C4-2B (cell line): ENCODE measurements at regions not wholly inside any gene's neighbourhood (a gene's known extent, or its start where the extent isn't known, plus 50 kb on each side); places are given as distances from the start of the nearest gene placed in this dataset.

Experiments
- H3K27ac ChIP-seq: fragments of 450-650 bp; 2 replicates; pipeline ENCODE4 v1.5.1; 2017
- ZFX ChIP-seq: fragments of 450-650 bp; IDR thresholded peaks from 2 replicates; pipeline ENCODE4 v1.6.1; 2017
- TF ChIP-seq, protein P1 (sequence below): fragments of 450-650 bp; conservative IDR thresholded peaks from 2 replicates; pipeline ENCODE4 v1.5.1; 2017; ENCODE audit warnings: mild to moderate bottlenecking

DNA sequence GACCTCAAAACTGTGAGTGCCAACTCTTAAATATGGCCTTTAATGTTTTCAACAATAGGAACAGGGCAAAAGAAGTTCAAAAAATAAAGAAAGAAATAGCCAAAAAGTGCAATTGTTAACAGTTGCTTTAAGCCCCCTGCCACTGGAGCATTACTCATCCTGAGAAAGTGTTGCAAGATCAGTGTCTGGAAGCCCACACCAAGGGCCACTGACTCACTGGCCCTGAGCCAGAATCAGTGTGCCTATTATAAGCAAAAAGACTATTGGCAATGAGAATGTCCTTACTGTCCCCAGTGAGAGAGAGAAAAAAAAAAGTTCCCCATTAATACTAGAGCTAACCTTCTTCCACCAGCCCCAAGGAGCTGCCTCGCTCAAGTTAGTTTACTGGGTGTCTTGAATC, 480.1 kb upstream of the ZNF385D start:
- no peak overlapping the region for H3K27ac ChIP-seq
- TF ChIP-seq, protein P1, sequence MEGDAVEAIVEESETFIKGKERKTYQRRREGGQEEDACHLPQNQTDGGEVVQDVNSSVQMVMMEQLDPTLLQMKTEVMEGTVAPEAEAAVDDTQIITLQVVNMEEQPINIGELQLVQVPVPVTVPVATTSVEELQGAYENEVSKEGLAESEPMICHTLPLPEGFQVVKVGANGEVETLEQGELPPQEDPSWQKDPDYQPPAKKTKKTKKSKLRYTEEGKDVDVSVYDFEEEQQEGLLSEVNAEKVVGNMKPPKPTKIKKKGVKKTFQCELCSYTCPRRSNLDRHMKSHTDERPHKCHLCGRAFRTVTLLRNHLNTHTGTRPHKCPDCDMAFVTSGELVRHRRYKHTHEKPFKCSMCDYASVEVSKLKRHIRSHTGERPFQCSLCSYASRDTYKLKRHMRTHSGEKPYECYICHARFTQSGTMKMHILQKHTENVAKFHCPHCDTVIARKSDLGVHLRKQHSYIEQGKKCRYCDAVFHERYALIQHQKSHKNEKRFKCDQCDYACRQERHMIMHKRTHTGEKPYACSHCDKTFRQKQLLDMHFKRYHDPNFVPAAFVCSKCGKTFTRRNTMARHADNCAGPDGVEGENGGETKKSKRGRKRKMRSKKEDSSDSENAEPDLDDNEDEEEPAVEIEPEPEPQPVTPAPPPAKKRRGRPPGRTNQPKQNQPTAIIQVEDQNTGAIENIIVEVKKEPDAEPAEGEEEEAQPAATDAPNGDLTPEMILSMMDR, result no peak
- TF ChIP-seq ZFX, result no peak

DNA sequence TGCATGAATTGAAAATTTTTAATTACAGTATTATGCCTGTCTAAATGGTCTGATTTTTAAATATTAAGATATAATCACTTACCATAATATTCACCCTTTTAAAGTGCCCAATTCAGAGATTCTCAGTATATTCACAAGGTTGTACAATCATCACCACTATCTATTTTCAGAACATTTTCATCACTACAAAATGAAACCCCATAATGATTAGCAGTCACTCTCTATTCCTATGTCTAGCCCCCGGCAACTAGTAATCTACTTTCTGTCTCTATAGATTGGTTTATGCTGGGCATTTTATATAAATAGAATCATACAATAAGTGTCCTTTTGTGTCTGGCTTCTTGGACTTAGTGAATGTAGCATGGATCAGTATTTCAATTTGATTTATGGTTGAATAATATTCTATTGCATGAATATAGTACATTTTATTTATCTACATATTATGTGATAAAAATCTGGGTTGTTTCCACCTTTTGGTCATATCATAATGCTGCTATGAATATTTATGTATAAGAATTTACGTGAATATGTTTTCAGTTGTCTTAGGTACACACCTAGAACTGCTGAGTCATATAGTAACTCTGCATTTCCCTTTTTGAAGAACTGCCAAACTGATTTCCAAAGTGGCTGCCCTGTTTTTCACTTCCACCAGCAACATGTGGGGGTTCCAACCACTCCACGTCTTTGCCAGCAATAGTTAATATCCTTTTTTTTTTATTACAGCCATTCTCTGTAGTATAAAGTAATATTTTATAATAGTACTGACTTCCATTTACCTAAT, 485.7 kb upstream of the ZNF385D start:
- no peak overlapping the region for H3K27ac ChIP-seq
- TF ChIP-seq ZFX, result no peak
- TF ChIP-seq, protein P1, result no peak

DNA sequence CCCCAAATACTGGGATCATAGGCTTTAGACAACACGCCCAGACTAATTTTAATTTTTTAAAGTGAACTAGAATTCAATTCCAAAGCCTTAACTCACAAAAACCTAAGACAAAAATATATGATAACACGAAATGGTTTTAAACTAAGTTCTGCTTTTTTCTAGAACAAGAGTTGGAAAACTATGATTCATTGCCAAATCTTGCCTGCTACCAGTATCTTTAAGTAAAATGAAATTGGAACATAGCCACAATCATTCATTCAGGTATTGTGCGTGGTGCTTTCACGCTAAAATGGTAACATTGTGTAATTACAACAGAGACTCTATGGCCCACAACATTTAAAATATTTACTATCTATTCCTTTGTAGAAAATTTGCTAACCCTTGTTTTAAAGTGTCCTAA, 488.0 kb upstream of the ZNF385D start:
- TF ChIP-seq ZFX, result no peak
- TF ChIP-seq, protein P1, result no peak
- H3K27ac ChIP-seq, result no peak overlapping the region

DNA sequence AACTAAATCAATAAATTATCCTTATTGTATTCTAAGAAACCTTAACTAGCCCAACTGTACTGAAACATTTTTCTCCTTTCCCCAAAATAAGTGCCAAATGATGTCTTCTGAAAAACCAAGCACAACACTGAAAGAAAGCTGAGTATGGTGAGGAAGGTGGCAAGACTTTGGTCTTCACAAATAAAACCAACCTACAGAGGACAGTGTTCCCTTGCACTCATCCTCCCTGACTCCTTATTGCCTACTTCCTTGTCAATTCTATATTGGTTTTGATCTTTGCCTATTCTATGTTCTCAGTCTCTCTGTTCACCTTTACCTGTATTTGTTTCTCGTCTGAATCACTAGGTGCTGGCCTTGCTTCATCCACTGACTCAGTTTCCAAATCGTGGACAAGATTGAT, 490.1 kb upstream of the ZNF385D start:
- TF ChIP-seq ZFX, result no peak
- TF ChIP-seq, protein P1, result no peak; the same call in 1 of the 2 replicates

DNA sequence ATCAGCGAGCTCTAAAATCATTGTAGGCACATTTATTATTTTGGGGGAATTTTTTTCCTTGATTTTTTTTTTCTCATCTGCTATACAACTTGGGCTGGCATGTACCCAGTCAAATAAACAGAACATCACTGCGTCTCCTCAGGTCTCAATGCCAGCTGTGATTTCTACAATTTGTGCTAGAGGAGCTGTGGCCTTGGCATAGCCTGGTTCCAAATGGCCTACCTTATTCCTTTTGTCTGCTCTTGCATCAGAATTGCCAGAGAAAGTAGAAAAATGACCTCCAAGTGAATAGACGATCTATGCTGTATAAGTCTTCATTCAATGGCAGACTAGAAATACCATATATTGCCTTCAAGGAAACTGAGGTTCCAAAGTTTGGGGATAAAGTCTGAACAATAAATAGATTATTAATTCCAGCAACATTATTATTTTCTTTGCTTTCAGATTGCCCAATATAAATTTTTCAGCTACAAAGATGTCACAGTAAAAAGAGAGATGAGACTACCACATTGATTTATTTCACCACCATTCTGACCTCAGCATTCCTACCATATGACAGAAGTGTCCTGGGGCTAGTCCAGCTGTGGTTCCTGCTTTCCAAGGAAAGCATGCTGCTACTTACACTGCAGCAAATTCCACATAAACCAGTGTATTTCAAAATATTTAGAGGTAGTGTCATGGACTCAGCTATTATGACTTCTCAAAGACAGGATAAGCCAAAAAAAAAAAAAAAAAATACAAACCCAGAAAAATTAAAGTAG, 493.9 kb upstream of the ZNF385D start:
- H3K27ac ChIP-seq, result no peak overlapping the region
- TF ChIP-seq, protein P1, result no peak
- no peak for TF ChIP-seq ZFX

More for the DNA sequence above, 490.1 kb upstream of the ZNF385D start:
- H3K27ac ChIP-seq, result no peak overlapping the region

DNA sequence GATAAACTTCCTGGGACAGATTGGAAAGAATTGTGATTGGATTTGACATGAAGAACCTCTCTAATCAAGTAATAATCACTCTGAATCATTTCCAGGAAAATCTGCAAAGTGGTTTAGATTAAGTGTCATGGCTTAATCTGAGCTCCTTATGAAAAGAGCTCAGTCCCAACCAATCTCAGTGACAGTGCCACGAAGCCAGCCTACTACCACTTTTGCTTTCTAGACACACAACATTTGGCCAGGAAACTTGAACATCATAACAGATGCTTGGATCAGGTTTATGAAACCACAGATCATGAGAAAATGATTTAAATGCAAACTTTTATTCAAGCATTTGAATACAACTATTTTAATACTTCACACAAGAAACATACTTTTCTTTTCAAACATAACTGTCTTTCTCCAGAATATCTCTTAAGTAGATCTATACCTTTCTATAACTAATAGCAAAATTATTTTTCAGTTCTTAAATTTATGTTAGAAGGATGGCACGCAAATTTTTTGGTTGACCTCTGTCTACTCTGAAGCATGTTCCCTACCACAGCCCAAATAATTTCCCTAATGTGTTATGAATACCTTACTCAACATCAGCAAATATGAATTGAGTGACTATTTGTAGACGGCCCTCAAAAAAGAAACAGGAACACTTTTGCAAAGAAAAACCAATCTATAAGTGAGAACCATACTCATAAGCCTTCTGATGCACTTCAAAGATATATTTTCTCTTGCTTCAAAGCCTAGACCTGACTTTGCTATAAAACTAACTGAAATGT, 495.0 kb upstream of the ZNF385D start:
- no peak overlapping the region for H3K27ac ChIP-seq
- TF ChIP-seq, protein P1, result no peak
- no peak for TF ChIP-seq ZFX

DNA sequence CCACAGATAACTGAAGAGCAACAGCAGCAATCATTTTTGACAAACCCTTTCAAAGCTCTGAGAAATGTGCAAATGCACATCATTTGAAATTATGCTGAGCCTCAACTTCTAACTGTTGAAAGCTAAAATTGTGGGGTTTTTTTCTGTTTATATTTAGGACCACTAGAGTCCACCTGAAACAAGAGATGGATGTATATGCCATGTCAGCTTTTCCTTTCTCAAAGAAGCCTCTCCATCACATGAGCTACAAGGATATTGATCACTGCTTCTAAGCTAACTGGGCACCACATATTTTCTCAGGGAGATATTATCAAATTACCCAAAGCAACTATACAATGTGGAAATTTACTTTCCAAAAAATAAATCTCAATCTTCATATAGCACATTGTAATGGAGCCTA, 498.6 kb upstream of the ZNF385D start:
- no peak for TF ChIP-seq ZFX
- no peak overlapping the region for H3K27ac ChIP-seq
